Nephron (organoid): ENCODE measurements at regions not wholly inside any gene's neighbourhood (a gene's known extent, or its start where the extent isn't known, plus 50 kb on each side); places are given as distances from the start of the nearest gene placed in this dataset.

Experiments used
- H3K27ac Mint-ChIP-seq, 3 experiments: 2 replicates each; pipeline ENCODE4 v1.8.0; 2020; ENCODE audit warnings: mixed read lengths in 3 of 3, mild to moderate bottlenecking in 2 of 3, moderate library complexity in 1 of 3
- H3K27me3 Mint-ChIP-seq: 2 replicates; pipeline ENCODE4 v1.8.0; 2021; ENCODE audit warnings: low read depth, mild to moderate bottlenecking, moderate library complexity, mixed read lengths
- H3K36me3 Mint-ChIP-seq: 2 replicates; pipeline ENCODE4 v1.8.0; 2020; ENCODE audit warnings: low read depth, mixed read lengths
- H3K4me1 Mint-ChIP-seq: 2 replicates; pipeline ENCODE4 v1.8.0; 2020; ENCODE audit warnings: mixed read lengths
- H3K4me3 Mint-ChIP-seq, 3 experiments: 2 replicates each; pipeline ENCODE4 v1.8.0; 2020; ENCODE audit warnings: mild to moderate bottlenecking in 3 of 3, mixed read lengths in 3 of 3, moderate library complexity in 2 of 3
- H3K9me3 Mint-ChIP-seq: 2 replicates; pipeline ENCODE4 v1.8.0; 2020; ENCODE audit warnings: mixed read lengths
- TF ChIP-seq, protein P1 (sequence below), 3 experiments: fragments of 200-600 bp; sonication (generic); IDR thresholded peaks; one replicate each; pipeline ENCODE4 v1.5.0; 2021; ENCODE audit warnings: antibody characterized with exemption in 3 of 3; ENCODE audit not compliant: unreplicated experiment in 3 of 3

DNA sequence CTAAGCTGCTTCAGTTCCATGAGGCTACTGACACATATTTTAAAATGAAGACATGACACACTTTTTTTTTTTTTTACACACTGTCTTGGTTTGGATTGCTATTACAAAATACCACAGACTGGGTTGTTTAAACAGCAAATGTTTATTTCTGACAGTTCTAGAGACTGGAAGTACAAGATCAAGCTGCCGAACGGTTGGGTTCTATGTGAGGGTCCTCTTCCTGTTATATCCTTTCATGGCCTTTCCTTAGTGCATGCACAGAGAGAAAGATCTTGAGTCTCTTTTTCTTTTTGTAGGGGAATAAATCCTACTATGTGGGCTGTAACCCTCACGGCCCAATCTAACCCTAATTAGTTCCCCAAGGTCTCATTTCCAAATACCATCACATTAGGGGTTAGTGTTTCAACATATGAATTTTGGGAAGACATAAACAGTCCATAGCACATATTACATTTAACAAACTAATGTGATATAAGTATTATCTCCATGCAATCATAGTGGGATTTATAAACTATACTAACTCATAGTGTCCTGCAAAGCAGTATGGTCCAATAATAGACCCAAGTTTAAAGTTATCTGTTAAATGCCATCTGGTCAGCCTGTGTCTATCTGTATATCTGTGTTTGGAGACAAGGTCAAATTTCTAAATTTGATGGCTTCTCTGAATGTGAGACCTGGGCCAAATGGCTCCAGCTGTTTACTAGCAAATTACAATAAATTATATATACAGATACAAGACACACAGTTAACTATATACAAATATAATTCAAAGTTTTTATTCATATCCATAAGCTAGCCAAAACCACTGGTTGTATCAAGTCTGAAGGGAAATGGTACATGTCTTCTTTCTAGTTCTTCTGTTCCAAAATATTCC lies 90.3 kb upstream of the NREP start:
- H3K4me3 Mint-ChIP-seq: no peak overlapping the region

DNA sequence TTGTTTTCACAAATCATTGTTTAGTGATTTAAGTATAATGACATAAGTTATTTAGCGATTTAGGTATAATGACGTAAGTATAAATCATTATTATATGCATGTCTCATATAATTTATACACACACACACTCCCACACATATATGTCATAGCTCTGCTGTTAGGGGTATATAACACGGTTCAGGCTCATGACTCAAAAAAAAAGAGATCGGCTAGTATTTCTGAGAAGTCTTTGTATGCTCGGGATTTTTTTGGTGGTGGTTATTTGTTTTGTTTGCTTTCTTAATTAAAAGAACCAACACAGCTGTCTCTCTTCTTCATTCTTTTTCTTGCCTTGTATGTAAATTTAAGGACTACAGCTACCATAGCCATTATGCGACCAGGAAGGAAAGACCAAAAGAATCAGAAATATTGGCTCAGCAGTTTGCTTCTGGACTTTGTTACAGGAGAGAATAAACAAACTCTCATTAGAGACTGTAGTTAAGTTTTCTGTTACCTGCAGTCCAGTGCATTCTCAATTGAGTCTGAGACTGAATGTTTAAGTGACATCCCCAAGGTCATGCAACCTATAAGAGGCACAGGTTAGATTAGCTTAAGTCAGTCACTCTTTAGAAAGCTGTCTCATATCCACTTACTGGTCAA lies 83.2 kb upstream of the NREP start:
- no peaks in the 10 kb centered on the region for H3K27me3 Mint-ChIP-seq
- no peaks in the 10 kb centered on the region for H3K9me3 Mint-ChIP-seq
- no peak overlapping the region for H3K4me3 Mint-ChIP-seq
- TF ChIP-seq, protein P1, sequence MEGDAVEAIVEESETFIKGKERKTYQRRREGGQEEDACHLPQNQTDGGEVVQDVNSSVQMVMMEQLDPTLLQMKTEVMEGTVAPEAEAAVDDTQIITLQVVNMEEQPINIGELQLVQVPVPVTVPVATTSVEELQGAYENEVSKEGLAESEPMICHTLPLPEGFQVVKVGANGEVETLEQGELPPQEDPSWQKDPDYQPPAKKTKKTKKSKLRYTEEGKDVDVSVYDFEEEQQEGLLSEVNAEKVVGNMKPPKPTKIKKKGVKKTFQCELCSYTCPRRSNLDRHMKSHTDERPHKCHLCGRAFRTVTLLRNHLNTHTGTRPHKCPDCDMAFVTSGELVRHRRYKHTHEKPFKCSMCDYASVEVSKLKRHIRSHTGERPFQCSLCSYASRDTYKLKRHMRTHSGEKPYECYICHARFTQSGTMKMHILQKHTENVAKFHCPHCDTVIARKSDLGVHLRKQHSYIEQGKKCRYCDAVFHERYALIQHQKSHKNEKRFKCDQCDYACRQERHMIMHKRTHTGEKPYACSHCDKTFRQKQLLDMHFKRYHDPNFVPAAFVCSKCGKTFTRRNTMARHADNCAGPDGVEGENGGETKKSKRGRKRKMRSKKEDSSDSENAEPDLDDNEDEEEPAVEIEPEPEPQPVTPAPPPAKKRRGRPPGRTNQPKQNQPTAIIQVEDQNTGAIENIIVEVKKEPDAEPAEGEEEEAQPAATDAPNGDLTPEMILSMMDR (IDR thresholded peaks at IDR 0.05; ENCODE audit: unreplicated experiment in 3 of 3): no peak
- H3K27ac Mint-ChIP-seq: peak overlapping the region; percentile 9 to 71 (median 67)
- H3K4me1 Mint-ChIP-seq: peaks cover 22% of the 10 kb centered on the region
- H3K36me3 Mint-ChIP-seq: no peaks in the 10 kb centered on the region

More for the DNA sequence above, 90.3 kb upstream of the NREP start:
- Mint-ChIP-seq H3K27ac (peak overlapping the region; percentile 55 to 68 (median 58)), H3K27me3 (no peaks in the 10 kb centered on the region), H3K36me3 (no peaks in the 10 kb centered on the region), H3K9me3 (no peaks in the 10 kb centered on the region), H3K4me1 (peaks cover 6% of the 10 kb centered on the region)
- TF ChIP-seq, protein P1 (IDR thresholded peaks at IDR 0.05; ENCODE audit: unreplicated experiment in 3 of 3): no peak

DNA sequence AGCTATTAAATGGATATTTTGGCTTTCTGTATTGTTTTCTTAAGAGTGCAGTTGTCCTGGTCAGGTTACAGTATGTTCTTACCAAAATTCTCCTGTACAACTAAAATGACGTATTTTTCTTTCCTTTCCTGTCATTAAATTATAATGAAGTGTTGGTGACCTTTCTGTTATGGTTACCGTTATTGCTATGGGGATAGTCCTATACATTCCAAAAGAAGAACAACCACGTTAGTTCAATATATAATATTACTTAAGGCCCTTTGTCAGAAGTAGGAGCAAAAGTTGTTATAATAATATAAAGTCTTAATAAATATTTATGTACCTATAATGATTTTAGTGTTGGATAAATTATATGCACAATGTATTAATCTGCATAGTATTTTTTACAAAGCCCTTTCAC lies 82.4 kb upstream of the NREP start:
- Mint-ChIP-seq H3K9me3 (no peaks in the 10 kb centered on the region), H3K27ac (peak overlapping the region; percentile 9 to 67 (median 47)), H3K4me1 (peaks cover 29% of the 10 kb centered on the region), H3K36me3 (no peaks in the 10 kb centered on the region), H3K4me3 (no peak overlapping the region), H3K27me3 (no peaks in the 10 kb centered on the region)
- TF ChIP-seq, protein P1 (IDR thresholded peaks at IDR 0.05; ENCODE audit: unreplicated experiment in 3 of 3): no peak

DNA sequence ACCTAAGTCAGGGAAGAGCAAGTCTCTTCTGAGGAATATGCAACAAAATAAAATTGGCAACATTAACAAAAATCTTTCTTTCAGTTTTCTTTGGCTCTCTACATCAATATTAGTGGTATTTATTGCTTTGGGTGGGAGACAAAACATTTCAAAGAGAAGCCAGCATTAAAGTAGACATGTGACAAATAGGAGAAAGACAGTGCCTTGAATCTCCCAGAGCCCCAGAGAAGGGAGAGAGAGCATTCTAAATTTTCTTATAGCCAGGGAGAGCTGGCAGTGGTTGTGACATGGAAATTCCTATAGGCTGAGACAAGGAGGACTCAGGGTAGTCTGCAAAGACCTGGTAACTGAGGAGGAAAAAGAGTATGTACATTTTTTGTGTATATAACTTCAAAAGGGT lies 79.4 kb upstream of the NREP start:
- Mint-ChIP-seq H3K4me3 (no peak overlapping the region), H3K27me3 (no peaks in the 10 kb centered on the region), H3K9me3 (no peaks in the 10 kb centered on the region), H3K27ac (peak overlapping the region; percentile 7 to 75 (median 49)), H3K36me3 (no peaks in the 10 kb centered on the region), H3K4me1 (peaks cover 31% of the 10 kb centered on the region)
- TF ChIP-seq, protein P1 (IDR thresholded peaks at IDR 0.05; ENCODE audit: unreplicated experiment in 3 of 3): no peak

DNA sequence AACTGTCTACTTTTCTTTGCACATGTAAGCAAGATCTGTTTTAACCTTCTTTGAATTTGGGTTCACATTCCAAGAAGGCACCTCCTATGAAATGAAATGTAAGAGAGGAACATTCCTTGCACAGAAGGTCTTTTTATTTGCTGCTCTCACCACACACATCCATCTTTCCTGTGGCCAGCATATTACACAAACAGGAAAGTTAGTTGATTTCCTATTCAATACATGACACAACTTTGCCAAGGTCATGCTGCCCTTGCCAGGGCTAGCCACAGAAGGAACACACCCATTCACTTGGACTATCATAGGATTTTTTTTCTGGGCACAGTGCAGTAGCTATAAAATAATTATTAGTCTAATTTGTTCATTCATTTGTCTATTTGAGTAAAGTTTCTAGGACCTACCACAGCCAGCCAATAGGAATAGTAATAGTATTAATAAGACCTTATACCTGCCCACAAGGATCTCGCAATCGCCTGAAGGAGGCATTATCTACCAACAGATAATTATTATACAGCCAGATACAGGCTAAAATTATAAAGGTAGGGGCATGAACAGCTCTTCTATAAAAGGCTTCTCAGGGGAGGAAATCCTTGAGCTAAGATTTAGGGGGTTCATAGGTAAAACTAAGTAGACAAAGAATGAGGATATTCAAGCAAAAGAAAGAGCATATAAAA lies 78.1 kb upstream of the NREP start:
- Mint-ChIP-seq H3K27ac (peak overlapping the region; percentile 57 to 83 (median 75)), H3K36me3 (no peaks in the 10 kb centered on the region), H3K4me3 (no peak overlapping the region), H3K27me3 (no peaks in the 10 kb centered on the region), H3K4me1 (peaks cover 28% of the 10 kb centered on the region), H3K9me3 (no peaks in the 10 kb centered on the region)
- TF ChIP-seq, protein P1 (IDR thresholded peaks at IDR 0.05; ENCODE audit: unreplicated experiment in 3 of 3): no peak
